ENCODE measurements at regions not wholly inside any gene's neighbourhood (a gene's known extent, or its start where the extent isn't known, plus 50 kb on each side); places are given as distances from the start of the nearest gene placed in this dataset.

- no peak for TF ChIP-seq CTCF (IDR thresholded peaks at IDR 0.05; ENCODE audit: low read depth, low read length, missing control alignments)
- no peak overlapping the region for H3K4me3 ChIP-seq (ENCODE audit: low read depth, low read length)
- no peak for DNase-seq (ENCODE audit: low read depth)
Measured at GRCh38 chr19:31424861-31425620, 75.8 kb upstream of the TSHZ3 start.

- no peak overlapping the region for H3K4me3 ChIP-seq (ENCODE audit: low read depth, low read length)
- no peak for TF ChIP-seq CTCF (IDR thresholded peaks at IDR 0.05; ENCODE audit: low read depth, low read length, missing control alignments)
- DNase-seq (ENCODE audit: low read depth), result no peak
Measured at GRCh38 chr19:31427857-31428256, 78.6 kb upstream of the TSHZ3 start.

GRCh38 chr19:31430381-31430780, 81.1 kb upstream of the TSHZ3 start:
- H3K4me3 ChIP-seq (ENCODE audit: low read depth, low read length), result no peak overlapping the region
- no peak for TF ChIP-seq CTCF (IDR thresholded peaks at IDR 0.05; ENCODE audit: low read depth, low read length, missing control alignments)
- no peak for DNase-seq (ENCODE audit: low read depth)

- H3K4me3 ChIP-seq (ENCODE audit: low read depth, low read length), result no peak overlapping the region
- no peak for DNase-seq (ENCODE audit: low read depth)
- no peak for TF ChIP-seq CTCF (IDR thresholded peaks at IDR 0.05; ENCODE audit: low read depth, low read length, missing control alignments)
Measured at GRCh38 chr19:31432201-31432810, 83.1 kb upstream of the TSHZ3 start.

- no peak for TF ChIP-seq CTCF (IDR thresholded peaks at IDR 0.05; ENCODE audit: low read depth, low read length, missing control alignments)
- no peak for DNase-seq (ENCODE audit: low read depth)
- no peak overlapping the region for H3K4me3 ChIP-seq (ENCODE audit: low read depth, low read length)
Measured at GRCh38 chr19:31436121-31436776, 87.0 kb upstream of the TSHZ3 start.

GRCh38 chr19:31438401-31439269, 89.4 kb upstream of the TSHZ3 start:
- TF ChIP-seq CTCF (IDR thresholded peaks at IDR 0.05; ENCODE audit: low read depth, low read length, missing control alignments), result no peak
- DNase-seq (ENCODE audit: low read depth), result no peak
- H3K4me3 ChIP-seq (ENCODE audit: low read depth, low read length), result no peak overlapping the region

All from GM12864 (cell line).